ENCODE measurements at regions not wholly inside any gene's neighbourhood (a gene's known extent, or its start where the extent isn't known, plus 50 kb on each side); places are given as distances from the start of the nearest gene placed in this dataset.

DNA sequence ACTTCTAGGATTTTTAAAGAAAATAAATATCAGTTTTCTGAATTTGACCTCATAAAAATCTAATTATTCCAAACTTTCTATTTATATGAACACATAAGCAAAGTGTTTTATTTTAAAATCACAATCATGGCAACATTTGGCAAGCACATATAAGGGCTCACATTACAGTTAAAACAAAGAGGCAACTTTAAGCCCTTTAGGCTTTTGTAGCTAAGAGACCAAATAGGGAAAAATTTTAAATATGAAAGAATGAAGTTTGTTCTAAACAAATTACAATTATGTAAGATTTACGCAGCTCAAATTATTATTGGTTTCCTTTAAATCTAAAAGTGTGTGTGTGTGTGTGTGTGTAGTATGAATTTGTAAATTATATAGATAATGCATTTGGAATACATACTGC lies 267.0 kb downstream of the ZIC4 start:
- TF ChIP-seq POLR2AphosphoS5 (IDR thresholded peaks at IDR 0.05; ENCODE audit: borderline replicate concordance, low read depth, low read length), result no peak
- no peak for TF ChIP-seq EZH2 (IDR thresholded peaks at IDR 0.05)
